Keratinocyte (primary cell): ENCODE measurements at regions not wholly inside any gene's neighbourhood (a gene's known extent, or its start where the extent isn't known, plus 50 kb on each side); places are given as distances from the start of the nearest gene placed in this dataset.

Experiments
- DNase-seq: peaks from one replicate; pipeline ENCODE4 v3.0.0-alpha.2; 2011; ENCODE audit warnings: low read depth, missing footprints, low spot score
- FAIRE-seq: peaks from 2 replicates; lab custom pipeline; 2011; peaks lifted over from hg19 to GRCh38; lab: Jason Lieb, UNC
- H2AFZ ChIP-seq: 2 replicates; pipeline ENCODE4 v1.6.0; 2012; ENCODE audit warnings: low read length, control low read depth, inconsistent platforms; ENCODE audit not compliant: control insufficient read depth
- H3K27ac ChIP-seq: 2 replicates; pipeline ENCODE4 v1.5.1; 2011; ENCODE audit warnings: low read length; ENCODE audit not compliant: control insufficient read depth, insufficient read depth
- H3K27me3 ChIP-seq: 3 replicates; pipeline ENCODE4 v1.6.0; 2011; ENCODE audit warnings: low read length; ENCODE audit not compliant: control insufficient read depth, insufficient read depth; ENCODE audit errors: extremely low read depth
- H3K36me3 ChIP-seq, 2 experiments: 2 replicates in 1 of 2; 3 replicates in 1 of 2; pipeline ENCODE4 v1.5.1; 2011; ENCODE audit warnings: low read length in 2 of 2, mild to moderate bottlenecking in 1 of 2; ENCODE audit not compliant: control insufficient read depth in 2 of 2, insufficient read depth in 2 of 2; ENCODE audit errors: extremely low read depth in 1 of 2
- H3K4me1 ChIP-seq: 3 replicates; pipeline ENCODE4 v1.5.1; 2011; ENCODE audit warnings: low read length; ENCODE audit not compliant: control insufficient read depth, insufficient read depth; ENCODE audit errors: extremely low read depth
- H3K4me2 ChIP-seq: 3 replicates; pipeline ENCODE4 v1.6.0; 2011; ENCODE audit warnings: low read depth, low read length; ENCODE audit not compliant: control insufficient read depth, insufficient read depth; ENCODE audit errors: extremely low read depth
- H3K4me3 ChIP-seq, 3 experiments: fragments of 200-600 bp in 1 of 3; sonication (generic) in 1 of 3; 2 replicates in 2 of 3; 3 replicates in 1 of 3; pipeline ENCODE4 v1.5.1; 2011 to 2016; ENCODE audit warnings: low read length in 3 of 3, mild to moderate bottlenecking in 3 of 3, control low read depth in 2 of 3, inconsistent platforms in 1 of 3, low read depth in 1 of 3, mixed read lengths in 1 of 3, mixed run types in 1 of 3, moderate library complexity in 1 of 3; ENCODE audit not compliant: control insufficient read depth in 2 of 3, insufficient read depth in 2 of 3; ENCODE audit errors: extremely low read depth in 1 of 3
- H3K79me2 ChIP-seq: 2 replicates; pipeline ENCODE4 v1.6.0; 2012; ENCODE audit warnings: low read length; ENCODE audit not compliant: control insufficient read depth, insufficient read depth
- H3K9ac ChIP-seq: 3 replicates; pipeline ENCODE4 v1.6.0; 2011; ENCODE audit warnings: low read length; ENCODE audit not compliant: control insufficient read depth, insufficient read depth; ENCODE audit errors: extremely low read depth
- H3K9me1 ChIP-seq: 3 replicates; pipeline ENCODE4 v1.6.0; 2011; ENCODE audit warnings: low read length; ENCODE audit not compliant: control insufficient read depth, insufficient read depth; ENCODE audit errors: extremely low read depth
- H3K9me3 ChIP-seq: 2 replicates; pipeline ENCODE4 v1.5.1; 2012; ENCODE audit warnings: low read depth, low read length; ENCODE audit not compliant: control insufficient read depth
- H4K20me1 ChIP-seq: 3 replicates; pipeline ENCODE4 v1.6.0; 2011; ENCODE audit warnings: low read length; ENCODE audit not compliant: control insufficient read depth, insufficient read depth; ENCODE audit errors: extremely low read depth
- EZH2 ChIP-seq: IDR thresholded peaks from one replicate; pipeline ENCODE4 v1.6.1; 2012; ENCODE audit warnings: inconsistent platforms, mild to moderate bottlenecking, low read length, moderate library complexity
- dilution Hi-C: fragments of 300-500 bp; cut with MboI; formaldehyde crosslinking; loops from one replicate; pipeline ENCODE4 v1.7.0; 2020; ENCODE audit warnings: low sequenced_read_pairs; ENCODE audit not compliant: extremely low pct_ligation_motif_present
- TF ChIP-seq, protein P1 (sequence below), 3 experiments: IDR thresholded peaks in 1 of 3; conservative IDR thresholded peaks in 1 of 3; optimal IDR thresholded peaks in 1 of 3; 2 replicates in 2 of 3; 3 replicates in 1 of 3; pipeline versions ENCODE3 to v1.5.1; 2011; ENCODE audit warnings: low read length in 3 of 3, mild to moderate bottlenecking in 3 of 3, moderate library complexity in 2 of 3, control low read depth in 1 of 3, inconsistent platforms in 1 of 3; ENCODE audit not compliant: insufficient read depth in 2 of 3; ENCODE audit errors: extremely low read depth in 1 of 3

DNA sequence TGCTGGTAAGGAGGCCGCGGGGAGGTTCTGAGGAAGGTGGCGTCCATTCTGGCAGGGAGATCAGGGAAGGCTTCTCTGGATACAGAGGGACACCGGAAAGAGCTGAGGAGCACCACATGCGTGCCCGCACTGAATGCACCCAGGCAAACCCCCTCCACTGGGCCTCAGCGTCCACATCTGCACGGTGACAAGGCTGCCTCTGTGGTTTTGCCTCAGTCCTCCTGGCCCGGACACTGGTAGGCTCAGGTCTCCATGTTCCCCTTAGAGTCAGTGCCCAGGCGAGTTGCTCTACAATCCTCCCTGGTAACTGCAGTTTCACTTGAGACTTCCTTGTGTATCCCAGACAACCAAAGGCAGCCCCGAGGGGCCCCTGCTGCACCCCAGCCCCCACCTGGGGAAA lies 173.3 kb downstream of the MELK start:
- Histone ChIP-seq H3K9me1 (no peaks in the 10 kb centered on the region), H3K27ac (no peak overlapping the region), H3K4me3 (no peak overlapping the region), H3K27me3 (peaks cover 9% of the 10 kb centered on the region), H3K9me3 (no peaks in the 10 kb centered on the region), H3K36me3 (no peaks in the 10 kb centered on the region), H3K4me1 (no peaks in the 10 kb centered on the region), H3K9ac (no peak overlapping the region), H3K4me2 (no peak overlapping the region), H3K79me2 (no peaks in the 10 kb centered on the region), H2AFZ (no peak overlapping the region), H4K20me1 (no peaks in the 10 kb centered on the region)
- TF ChIP-seq, protein P1, sequence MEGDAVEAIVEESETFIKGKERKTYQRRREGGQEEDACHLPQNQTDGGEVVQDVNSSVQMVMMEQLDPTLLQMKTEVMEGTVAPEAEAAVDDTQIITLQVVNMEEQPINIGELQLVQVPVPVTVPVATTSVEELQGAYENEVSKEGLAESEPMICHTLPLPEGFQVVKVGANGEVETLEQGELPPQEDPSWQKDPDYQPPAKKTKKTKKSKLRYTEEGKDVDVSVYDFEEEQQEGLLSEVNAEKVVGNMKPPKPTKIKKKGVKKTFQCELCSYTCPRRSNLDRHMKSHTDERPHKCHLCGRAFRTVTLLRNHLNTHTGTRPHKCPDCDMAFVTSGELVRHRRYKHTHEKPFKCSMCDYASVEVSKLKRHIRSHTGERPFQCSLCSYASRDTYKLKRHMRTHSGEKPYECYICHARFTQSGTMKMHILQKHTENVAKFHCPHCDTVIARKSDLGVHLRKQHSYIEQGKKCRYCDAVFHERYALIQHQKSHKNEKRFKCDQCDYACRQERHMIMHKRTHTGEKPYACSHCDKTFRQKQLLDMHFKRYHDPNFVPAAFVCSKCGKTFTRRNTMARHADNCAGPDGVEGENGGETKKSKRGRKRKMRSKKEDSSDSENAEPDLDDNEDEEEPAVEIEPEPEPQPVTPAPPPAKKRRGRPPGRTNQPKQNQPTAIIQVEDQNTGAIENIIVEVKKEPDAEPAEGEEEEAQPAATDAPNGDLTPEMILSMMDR (optimal IDR thresholded peaks at IDR 0.05 in 1 of 3, IDR thresholded peaks at IDR 0.05 in 1 of 3, conservative IDR thresholded peaks at IDR 0.05 in 1 of 3; ENCODE audit: extremely low read depth in 1 of 3, insufficient read depth in 2 of 3, low read length in 3 of 3) = no peak
- no peak for TF ChIP-seq EZH2
- no peak for DNase-seq
- FAIRE-seq = no peak
- dilution Hi-C loops = no loop called here

DNA sequence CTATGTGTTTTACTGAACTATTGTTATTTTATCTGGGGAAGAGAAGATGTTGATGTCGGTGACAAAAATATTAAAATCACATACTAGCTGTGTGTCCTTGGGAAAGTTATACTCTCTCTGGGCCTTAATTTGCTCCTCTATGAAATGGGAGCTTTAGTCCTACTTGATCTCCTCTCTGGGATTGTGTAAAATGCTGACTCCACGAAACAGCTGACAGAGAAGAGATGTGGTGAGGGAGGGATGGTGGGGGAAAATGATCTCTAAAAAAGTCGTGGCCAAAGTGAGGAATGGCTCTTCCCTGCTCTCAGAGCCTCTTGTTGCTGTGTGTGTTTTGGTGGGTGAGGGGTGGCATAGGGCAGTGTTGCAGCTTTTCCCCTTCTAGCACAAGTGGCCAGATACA lies 173.7 kb downstream of the MELK start:
- DNase-seq (no peak), FAIRE-seq (no peak)
- Histone ChIP-seq H3K36me3 (no peaks in the 10 kb centered on the region), H3K4me1 (no peaks in the 10 kb centered on the region), H3K27ac (no peak overlapping the region), H3K4me2 (no peak overlapping the region), H4K20me1 (no peaks in the 10 kb centered on the region), H3K4me3 (no peak overlapping the region), H3K9me1 (no peaks in the 10 kb centered on the region), H3K9me3 (no peaks in the 10 kb centered on the region), H2AFZ (no peak overlapping the region), H3K9ac (no peak overlapping the region), H3K79me2 (no peaks in the 10 kb centered on the region), H3K27me3 (peaks cover 9% of the 10 kb centered on the region)
- no peak for TF ChIP-seq EZH2
- TF ChIP-seq, protein P1 (optimal IDR thresholded peaks at IDR 0.05 in 1 of 3, IDR thresholded peaks at IDR 0.05 in 1 of 3, conservative IDR thresholded peaks at IDR 0.05 in 1 of 3; ENCODE audit: extremely low read depth in 1 of 3, insufficient read depth in 2 of 3, low read length in 3 of 3) = no peak
- dilution Hi-C loops = no loop called here
